NCI-H345 (cell line): ENCODE measurements at regions not wholly inside any gene's neighbourhood (a gene's known extent, or its start where the extent isn't known, plus 50 kb on each side); places are given as distances from the start of the nearest gene placed in this dataset.

Experiments used
- DNase-seq: peaks from one replicate; lab custom pipeline; 2025; lab: John Stamatoyannopoulos, UW

DNA sequence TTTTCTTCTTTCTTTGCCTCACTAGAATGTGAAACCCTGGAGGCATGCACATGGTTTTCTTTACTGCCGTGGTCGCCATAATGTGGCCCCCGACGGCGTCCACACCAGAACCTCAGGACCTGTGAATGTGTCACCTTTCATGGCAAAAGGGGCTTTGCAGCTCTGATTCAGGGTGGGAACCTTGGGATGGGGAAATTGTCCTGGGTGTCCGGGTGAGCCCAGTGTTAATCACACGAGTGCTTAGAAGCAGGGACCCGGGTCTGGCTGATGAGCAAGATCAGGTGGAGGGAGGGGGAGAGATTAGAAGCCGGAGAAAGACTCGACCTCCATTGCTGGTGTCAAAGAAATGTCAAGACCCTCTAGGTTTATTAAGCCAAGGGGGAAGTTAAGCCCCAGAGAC lies 74.7 kb upstream of the SHISAL1 start:
- no peak for DNase-seq

DNA sequence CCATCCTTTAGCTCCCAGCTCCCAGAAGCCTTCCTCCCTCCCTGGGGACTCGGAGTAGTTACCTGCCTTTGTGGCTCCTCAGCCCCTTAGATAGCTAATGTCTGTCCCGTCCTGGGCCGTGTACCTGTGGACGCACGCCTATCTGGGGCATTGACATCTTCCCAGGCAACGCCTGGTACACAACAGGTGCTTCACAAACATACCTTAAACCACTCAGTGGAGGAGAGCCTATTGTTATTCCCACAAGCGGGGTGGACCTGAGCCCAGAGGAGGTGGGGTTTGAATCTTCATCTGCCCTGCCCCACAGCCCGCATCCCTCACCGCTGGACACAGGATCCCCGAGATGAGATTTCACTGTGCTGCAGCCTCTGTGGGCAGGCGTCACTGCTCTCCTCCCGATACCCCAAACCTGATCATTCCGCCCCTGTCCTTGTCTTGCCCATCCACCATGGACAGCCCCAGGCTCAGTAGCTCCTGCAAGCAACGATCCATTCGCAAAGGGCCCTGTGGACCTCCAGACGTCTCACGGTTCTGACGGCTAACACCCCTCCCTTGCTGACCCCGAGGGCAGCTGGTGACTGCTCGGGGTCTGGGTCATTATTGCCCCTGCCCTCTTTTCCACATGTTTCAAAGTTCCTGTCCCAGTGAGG lies 73.8 kb upstream of the SHISAL1 start:
- no peak for DNase-seq

- no peak for DNase-seq
These were observed 73.0 kb upstream of the SHISAL1 start for GRCh38 chr22:44385781-44386180.

GRCh38 chr22:44385296-44385610 lies 72.5 kb upstream of the SHISAL1 start:
- DNase-seq: no peak

DNA sequence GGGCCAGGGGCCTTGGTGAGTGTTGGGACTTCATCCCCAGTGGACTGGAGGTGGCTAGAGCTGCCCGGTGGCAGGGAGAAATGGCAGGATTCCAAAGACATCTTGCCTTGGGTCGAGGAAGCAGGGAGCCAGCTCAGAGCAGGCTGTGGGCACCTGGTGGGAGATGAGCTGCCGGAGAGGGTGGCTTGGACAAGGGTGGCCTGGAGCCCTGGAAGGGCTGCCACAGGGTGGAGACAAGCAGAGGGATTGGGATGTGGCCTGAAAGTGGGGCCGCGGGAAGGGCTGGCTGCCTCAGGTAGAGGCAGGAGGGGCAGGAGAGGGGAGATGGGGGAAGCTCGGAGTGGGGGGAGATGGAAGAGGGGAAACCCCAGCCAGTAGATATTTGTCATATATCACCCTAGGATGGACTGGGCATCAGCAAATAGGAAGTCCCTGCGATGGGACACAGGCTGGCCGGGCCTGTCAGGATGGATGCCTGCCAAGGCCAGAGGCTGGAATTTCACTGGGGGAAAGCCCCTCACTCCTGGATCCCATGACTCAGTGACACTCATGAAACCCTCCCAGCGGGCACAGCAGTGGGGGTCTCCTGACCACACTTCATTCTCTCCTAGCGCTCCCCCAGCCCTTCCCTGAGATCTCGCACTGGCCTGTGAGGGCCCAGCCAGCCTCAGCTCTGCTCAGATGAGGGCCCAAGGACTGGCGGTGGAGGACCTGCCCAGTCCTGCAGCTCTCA lies 72.0 kb upstream of the SHISAL1 start:
- no peak for DNase-seq

- no peak for DNase-seq
These were observed 71.2 kb upstream of the SHISAL1 start for GRCh38 chr22:44383652-44384562.

DNA sequence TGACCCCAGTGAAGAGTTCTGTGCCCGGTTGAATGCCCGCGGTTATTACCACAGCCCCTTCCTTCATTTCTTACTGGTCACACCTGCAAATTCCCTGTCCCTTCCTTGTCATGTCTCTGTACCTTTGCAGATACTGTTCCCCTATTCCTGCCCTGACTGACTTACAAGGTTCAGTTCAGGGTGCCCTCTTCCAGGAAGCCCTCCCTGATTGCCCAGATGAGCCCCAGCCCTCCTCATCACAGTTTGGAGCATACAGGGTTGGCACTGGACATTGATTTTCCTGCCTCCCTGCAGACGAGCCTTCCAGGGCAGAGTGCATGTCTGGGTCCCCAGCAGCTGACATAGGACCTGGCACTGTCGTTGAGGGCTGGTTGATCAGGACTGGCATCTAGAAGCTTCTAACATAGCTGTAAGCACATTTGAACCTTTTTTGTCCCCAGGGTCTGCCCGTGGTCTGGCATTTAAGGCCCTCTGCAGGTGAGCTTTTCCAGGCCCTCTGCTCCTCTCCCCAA lies 70.4 kb upstream of the SHISAL1 start:
- DNase-seq: no peak

DNA sequence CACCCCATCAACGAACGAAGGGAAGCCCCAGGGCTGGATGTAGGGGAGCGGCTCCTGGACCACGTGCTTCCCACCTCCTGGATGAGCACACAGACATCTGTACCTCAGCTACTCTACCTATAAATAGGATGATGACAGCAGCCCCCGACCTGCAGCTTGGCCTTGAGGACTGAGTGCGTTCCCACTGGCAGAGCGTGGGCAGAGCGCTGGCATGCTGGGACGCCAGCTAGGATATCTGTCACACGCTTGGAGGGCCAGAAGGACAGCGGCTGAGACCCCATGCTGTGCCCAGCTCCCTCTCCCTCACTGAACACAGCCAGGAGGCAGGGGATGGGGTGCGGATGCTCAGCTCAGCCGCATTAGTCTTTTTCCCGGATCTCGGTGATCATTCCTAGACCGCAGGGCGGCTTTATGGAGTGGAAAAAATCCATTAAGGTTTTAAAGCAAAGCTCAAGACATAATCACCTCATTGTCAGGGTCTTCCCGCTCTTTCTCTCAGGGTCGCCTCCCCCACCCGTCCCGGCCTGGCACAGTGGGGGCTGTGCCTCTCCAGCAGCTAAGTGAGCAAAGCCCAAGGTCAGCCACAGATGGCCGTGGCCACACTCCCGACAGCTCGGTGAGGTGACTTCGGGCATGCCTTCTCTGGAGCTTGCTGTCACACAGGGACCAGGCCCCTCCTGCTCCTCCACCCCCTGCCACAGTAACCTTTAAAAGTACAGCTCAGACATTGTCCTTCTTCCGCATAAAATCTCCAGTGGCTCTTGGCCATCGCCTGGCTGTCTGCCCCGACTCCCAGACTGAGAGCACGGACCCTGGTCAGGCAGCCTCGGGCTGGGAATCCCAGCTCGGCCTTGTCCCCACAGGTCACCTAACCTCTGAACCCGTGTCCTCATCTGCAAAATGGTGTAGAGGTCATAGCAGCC lies 69.6 kb upstream of the SHISAL1 start:
- no peak for DNase-seq

GRCh38 chr22:44381761-44382115 lies 69.0 kb upstream of the SHISAL1 start:
- DNase-seq: no peak

DNA sequence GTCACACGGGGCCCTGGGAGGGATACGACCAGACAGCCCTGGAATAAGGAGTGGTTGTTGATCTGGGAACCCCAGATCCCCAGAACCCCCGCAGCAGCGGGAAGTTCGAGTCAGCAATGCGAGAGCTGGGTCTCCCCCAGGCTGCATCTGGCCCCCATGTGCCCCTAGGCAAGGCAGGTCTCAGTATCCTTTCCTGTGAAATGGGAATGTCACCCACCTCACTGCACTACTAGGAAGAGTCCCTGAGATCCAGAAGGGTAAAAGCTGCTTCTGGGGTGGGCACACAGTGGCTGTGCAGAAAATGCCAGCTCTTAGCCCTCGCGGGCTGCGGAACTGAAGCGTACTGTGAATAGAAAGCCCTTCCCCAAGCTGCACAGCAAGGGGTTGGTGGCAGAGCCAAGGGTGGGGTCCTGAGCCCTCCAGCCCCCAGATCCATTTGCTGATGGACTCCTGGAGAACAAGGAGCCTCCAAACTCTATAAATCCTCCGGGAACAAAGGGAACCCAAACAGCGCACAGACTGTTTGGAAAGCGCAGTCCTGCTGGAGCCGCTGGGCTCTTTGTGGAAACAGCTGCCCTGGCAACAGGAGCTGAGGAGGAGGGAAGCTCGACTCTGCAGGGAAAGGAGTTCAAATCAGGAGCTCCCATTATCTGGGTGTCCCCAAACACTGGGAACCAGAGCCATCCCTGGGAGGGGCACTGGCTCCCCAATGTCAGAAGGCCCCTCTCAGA lies 68.2 kb upstream of the SHISAL1 start:
- DNase-seq: peak; percentile 40

GRCh38 chr22:44379817-44380755 lies 67.3 kb upstream of the SHISAL1 start:
- no peak for DNase-seq

- DNase-seq: no peak
These were observed 65.6 kb upstream of the SHISAL1 start for GRCh38 chr22:44378380-44378779.

GRCh38 chr22:44375451-44375850 lies 62.7 kb upstream of the SHISAL1 start:
- no peak for DNase-seq

DNA sequence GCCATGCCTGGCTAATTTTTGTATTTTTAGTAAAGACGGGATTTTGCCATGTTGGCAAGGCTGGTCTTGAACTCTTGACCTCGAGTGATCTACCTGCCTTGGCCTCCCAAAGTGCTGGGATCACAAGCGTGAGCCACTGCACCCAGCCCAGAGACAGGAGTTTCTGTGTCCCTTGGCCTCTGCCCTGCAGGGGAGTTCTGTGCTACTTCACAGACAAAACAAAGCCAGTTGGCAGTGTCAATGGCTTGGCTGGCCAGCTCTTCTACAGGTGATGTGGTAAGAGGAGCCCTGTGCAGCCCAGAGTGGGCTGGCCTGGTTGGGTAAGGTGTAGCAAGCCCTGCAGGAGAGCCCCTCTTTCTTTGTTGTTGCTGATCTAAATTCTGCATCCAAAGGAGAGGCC lies 60.5 kb upstream of the SHISAL1 start:
- no peak for DNase-seq

DNA sequence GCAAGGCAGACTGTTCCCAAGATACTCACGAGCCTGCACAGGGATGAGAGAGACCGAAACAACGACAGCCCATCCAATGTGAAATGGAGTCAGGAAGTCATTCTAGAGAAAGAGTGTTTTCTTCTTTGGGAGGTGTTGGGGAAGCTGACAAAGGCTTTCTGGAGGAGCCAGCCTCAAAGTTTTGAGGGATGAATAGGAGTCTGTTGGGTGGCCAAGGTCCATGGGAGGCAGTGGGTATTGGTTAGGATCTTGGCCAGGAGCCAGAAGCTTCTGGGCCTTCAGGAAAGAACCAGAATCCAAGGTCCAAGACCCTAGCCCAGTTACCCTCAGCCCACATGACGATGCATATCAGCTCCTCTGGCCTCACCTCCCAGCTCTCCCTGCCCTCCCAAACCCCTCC lies 59.9 kb upstream of the SHISAL1 start:
- DNase-seq: no peak

- no peak for DNase-seq
These were observed 59.2 kb upstream of the SHISAL1 start for GRCh38 chr22:44371741-44372525.

GRCh38 chr22:44369916-44370801 lies 57.4 kb upstream of the SHISAL1 start:
- DNase-seq: no peak

DNA sequence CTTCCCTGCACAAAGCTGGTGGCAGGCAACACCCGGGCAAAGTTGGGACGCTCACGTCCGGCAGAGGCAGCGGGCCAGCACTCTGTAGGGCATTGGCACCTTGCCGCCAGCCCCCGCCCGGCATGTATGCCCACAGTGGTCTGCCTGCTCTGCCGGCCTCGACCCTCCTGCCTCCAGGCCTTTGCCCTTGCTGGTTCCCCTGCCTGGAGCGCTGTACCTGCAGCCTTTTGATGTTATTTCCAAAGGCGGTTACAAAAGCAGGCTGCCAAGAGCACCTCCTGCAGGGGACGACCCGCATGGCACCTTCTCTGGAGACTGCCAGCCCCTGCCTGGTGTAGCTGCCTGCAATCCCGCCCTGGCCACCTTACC lies 56.5 kb upstream of the SHISAL1 start:
- DNase-seq: no peak
